Loucy (cell line): ENCODE measurements at regions not wholly inside any gene's neighbourhood (a gene's known extent, or its start where the extent isn't known, plus 50 kb on each side); places are given as distances from the start of the nearest gene placed in this dataset.

ENCODE experiments used
- H2AFZ ChIP-seq: fragments of 200-600 bp; sonication (generic); 2 replicates; pipeline ENCODE4 v1.6.0; 2016; ENCODE audit warnings: antibody characterized with exemption, mild to moderate bottlenecking, low read length, moderate library complexity
- H3F3A ChIP-seq: fragments of 200-600 bp; 2 replicates; pipeline ENCODE4 v1.6.0; 2016; ENCODE audit warnings: antibody characterized with exemption, low read depth, mild to moderate bottlenecking
- H3K27me3 ChIP-seq: fragments of 200-600 bp; sonication (generic); 2 replicates; pipeline ENCODE4 v1.6.1; 2014; ENCODE audit warnings: low read length, mild to moderate bottlenecking; ENCODE audit not compliant: insufficient read depth, poor library complexity, severe bottlenecking
- H3K36me3 ChIP-seq: fragments of 200-600 bp; sonication (generic); 2 replicates; pipeline ENCODE4 v1.6.1; 2016; ENCODE audit warnings: low read length; ENCODE audit not compliant: insufficient read depth
- H3K4me1 ChIP-seq: fragments of 200-600 bp; sonication (generic); 2 replicates; pipeline ENCODE4 v1.5.1; 2014; ENCODE audit warnings: low read length, mild to moderate bottlenecking; ENCODE audit not compliant: insufficient read depth, poor library complexity, severe bottlenecking
- H3K4me2 ChIP-seq: fragments of 200-600 bp; sonication (generic); 2 replicates; pipeline ENCODE4 v1.6.0; 2014; ENCODE audit warnings: antibody characterized with exemption, low read length, low read depth, mild to moderate bottlenecking; ENCODE audit not compliant: poor library complexity, severe bottlenecking
- H3K4me3 ChIP-seq: fragments of 200-600 bp; sonication (generic); 2 replicates; pipeline ENCODE4 v1.5.1; 2014; ENCODE audit warnings: low read length, mild to moderate bottlenecking, mixed read lengths; ENCODE audit not compliant: poor library complexity, severe bottlenecking
- H3K79me2 ChIP-seq: fragments of 200-600 bp; sonication (generic); 2 replicates; pipeline ENCODE4 v1.6.1; 2014; ENCODE audit warnings: low read length; ENCODE audit not compliant: insufficient read depth
- H3K9ac ChIP-seq: fragments of 200-600 bp; sonication (generic); 2 replicates; pipeline ENCODE4 v1.6.0; 2014; ENCODE audit warnings: mild to moderate bottlenecking, low read depth, low read length, moderate library complexity; ENCODE audit not compliant: poor library complexity, severe bottlenecking
- H3K9me2 ChIP-seq: fragments of 200-600 bp; sonication (generic); replicated peaks from 2 replicates; pipeline ENCODE4 v1.6.1; 2016; ENCODE audit warnings: low read depth, low read length, mixed read lengths
- H3K9me3 ChIP-seq: fragments of 200-600 bp; sonication (generic); 2 replicates; pipeline ENCODE4 v1.6.1; 2014; ENCODE audit warnings: mild to moderate bottlenecking, antibody characterized with exemption, low read length, low read depth; ENCODE audit not compliant: insufficient read depth
- H4K20me1 ChIP-seq: fragments of 200-600 bp; sonication (generic); 2 replicates; pipeline ENCODE4 v1.6.0; 2014; ENCODE audit warnings: antibody characterized with exemption, low read length, mild to moderate bottlenecking; ENCODE audit not compliant: insufficient read depth, poor library complexity, severe bottlenecking
- CTCF ChIP-seq: fragments of 200-600 bp; sonication (generic); conservative IDR thresholded peaks from 2 replicates; pipeline ENCODE4 v1.5.1; 2014; ENCODE audit warnings: mild to moderate bottlenecking, antibody characterized with exemption, low read length
- EZH2phosphoT487 ChIP-seq: fragments of 200-600 bp; IDR thresholded peaks from 2 replicates; pipeline ENCODE4 v1.6.1; 2018; ENCODE audit warnings: antibody characterized with exemption, mild to moderate bottlenecking, moderate library complexity, borderline replicate concordance

GRCh38 chr9:126236273-126236672 is 90.4 kb upstream of the MVB12B start:
- Histone ChIP-seq H3K79me2 (no peaks in the 10 kb centered on the region), H3K9me2 (no peaks in the 10 kb centered on the region), H2AFZ (no peak overlapping the region), H3K27me3 (no peaks in the 10 kb centered on the region), H3K4me3 (no peak overlapping the region), H4K20me1 (no peaks in the 10 kb centered on the region), H3K36me3 (no peaks in the 10 kb centered on the region), H3K9ac (no peak overlapping the region), H3K4me2 (no peak overlapping the region), H3K4me1 (no peaks in the 10 kb centered on the region), H3K9me3 (no peaks in the 10 kb centered on the region), H3F3A (no peaks in the 10 kb centered on the region)
- no peak for TF ChIP-seq CTCF
- TF ChIP-seq EZH2phosphoT487: no peak

GRCh38 chr9:126238415-126238814 is 88.2 kb upstream of the MVB12B start:
- Histone ChIP-seq H3K9ac (no peak overlapping the region), H4K20me1 (no peaks in the 10 kb centered on the region)
- no peak for TF ChIP-seq CTCF
- TF ChIP-seq EZH2phosphoT487: no peak

GRCh38 chr9:126239515-126239914 is 87.1 kb upstream of the MVB12B start:
- H3K9me2 ChIP-seq: no peaks in the 10 kb centered on the region

More at GRCh38 chr9:126238415-126238814, 88.2 kb upstream of the MVB12B start:
- no peaks in the 10 kb centered on the region for H3K36me3 ChIP-seq
- H3K9me3 ChIP-seq: no peaks in the 10 kb centered on the region
- no peaks in the 10 kb centered on the region for H3K9me2 ChIP-seq
- no peaks in the 10 kb centered on the region for H3F3A ChIP-seq
- no peaks in the 10 kb centered on the region for H3K27me3 ChIP-seq
- H3K4me1 ChIP-seq: no peaks in the 10 kb centered on the region
- H2AFZ ChIP-seq: no peak overlapping the region
- no peaks in the 10 kb centered on the region for H3K79me2 ChIP-seq
- H3K4me2 ChIP-seq: no peak overlapping the region
- no peak overlapping the region for H3K4me3 ChIP-seq

More at GRCh38 chr9:126239515-126239914, 87.1 kb upstream of the MVB12B start:
- no peak overlapping the region for H3K9ac ChIP-seq
- H3K4me1 ChIP-seq: no peaks in the 10 kb centered on the region
- H3K79me2 ChIP-seq: no peaks in the 10 kb centered on the region
- H4K20me1 ChIP-seq: no peaks in the 10 kb centered on the region
- no peak overlapping the region for H2AFZ ChIP-seq
- no peaks in the 10 kb centered on the region for H3K27me3 ChIP-seq
- no peak overlapping the region for H3K4me2 ChIP-seq
- no peak overlapping the region for H3K4me3 ChIP-seq
- H3F3A ChIP-seq: no peaks in the 10 kb centered on the region
- H3K36me3 ChIP-seq: no peaks in the 10 kb centered on the region
- H3K9me3 ChIP-seq: no peaks in the 10 kb centered on the region; the same call in 1 of the 2 replicates
- TF ChIP-seq EZH2phosphoT487 (no peak), CTCF (no peak)
